ENCODE measurements at regions not wholly inside any gene's neighbourhood (a gene's known extent, or its start where the extent isn't known, plus 50 kb on each side); places are given as distances from the start of the nearest gene placed in this dataset.
"Not testable (repeated sequence)": the region's sequence is repeated elsewhere in the genome, so short reads cannot be mapped to it uniquely, and the experiment has no call there.

DNA sequence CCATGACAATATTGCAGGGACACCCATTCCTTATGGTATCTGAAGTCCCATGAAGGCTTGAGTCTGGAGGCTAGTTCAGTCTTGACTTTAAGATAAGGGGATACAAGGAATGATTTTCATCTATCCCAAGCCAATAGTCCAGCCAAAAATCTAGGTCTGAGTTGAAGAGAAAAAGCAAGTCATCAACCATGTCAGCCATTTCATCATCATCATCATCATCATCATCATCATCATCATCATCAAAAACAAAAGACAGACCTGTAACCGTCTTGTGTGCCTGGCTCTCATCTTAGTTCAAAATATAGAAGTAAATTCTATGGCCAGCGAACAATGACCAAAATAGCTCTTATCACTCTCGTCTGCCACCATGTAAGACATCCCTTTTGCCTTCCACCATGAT lies 59.5 kb upstream of the FAM90A26 start:
- in situ Hi-C loops (cut with HindIII; ENCODE audit: low pct_unique_long_range_greater_than_20kb, low sequenced_read_pairs); DNase-seq (ENCODE audit: low read depth): not testable (repeated sequence)

DNA sequence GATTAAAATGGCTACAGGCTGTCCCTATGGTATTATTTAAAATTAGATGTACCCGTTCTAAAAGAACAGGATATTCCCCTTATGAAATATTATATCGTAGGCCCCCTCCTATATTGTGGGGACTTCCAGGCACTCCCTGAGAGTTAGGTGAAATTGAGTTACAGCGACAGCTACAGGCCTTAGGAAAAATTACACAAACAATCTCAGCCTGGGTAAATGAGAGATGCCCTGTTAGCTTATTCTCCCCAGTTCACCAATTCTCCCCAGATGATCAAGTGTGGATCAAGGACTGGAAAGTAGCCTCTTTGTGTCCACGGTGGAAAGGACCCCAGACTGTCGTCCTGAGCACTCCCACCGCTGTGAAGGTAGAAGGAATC lies 67.1 kb upstream of the FAM90A26 start:
- in situ Hi-C loops (cut with HindIII; ENCODE audit: low pct_unique_long_range_greater_than_20kb, low sequenced_read_pairs); DNase-seq (ENCODE audit: low read depth): not testable (repeated sequence)

DNA sequence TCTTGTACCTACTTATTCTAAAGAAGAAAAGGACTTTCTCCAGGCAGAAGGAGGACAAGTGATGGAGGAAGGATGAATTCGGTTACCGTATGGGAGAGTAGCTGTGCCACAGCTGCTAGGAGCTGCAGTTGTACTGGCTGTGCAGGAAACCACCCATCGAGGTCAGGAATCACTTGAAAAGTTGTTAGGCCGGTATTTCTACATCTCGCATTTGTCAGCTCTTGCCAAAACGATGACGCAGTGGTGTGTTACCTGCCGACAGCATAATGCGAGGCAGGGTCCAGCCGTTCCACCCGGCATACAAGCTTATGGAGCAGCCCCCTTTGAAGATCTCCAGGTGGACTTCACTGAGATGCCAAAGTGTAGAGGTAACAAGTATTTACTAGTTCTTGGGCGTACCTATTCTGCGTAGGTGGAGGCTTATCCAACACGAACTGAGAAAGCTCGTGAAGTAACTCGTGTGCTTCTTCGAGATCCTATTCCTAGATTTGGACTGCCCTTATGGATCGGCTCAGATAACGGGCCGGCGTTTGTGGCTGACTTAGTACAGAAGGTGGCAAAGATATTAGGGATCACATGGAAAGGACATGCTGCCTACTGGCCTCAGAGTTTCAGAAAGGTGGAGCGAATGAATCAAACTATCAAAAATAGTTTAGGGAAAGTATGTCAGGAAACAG lies 67.6 kb upstream of the FAM90A26 start:
- in situ Hi-C loops (cut with HindIII; ENCODE audit: low pct_unique_long_range_greater_than_20kb, low sequenced_read_pairs): not testable (repeated sequence)

GRCh38 chr4:9096330-9096729 lies 73.9 kb upstream of the FAM90A26 start:
- in situ Hi-C loops (cut with HindIII; ENCODE audit: low pct_unique_long_range_greater_than_20kb, low sequenced_read_pairs); DNase-seq (ENCODE audit: low read depth): not testable (repeated sequence)

More for the DNA sequence above, 67.6 kb upstream of the FAM90A26 start:
- not testable (repeated sequence) for DNase-seq (ENCODE audit: low read depth)

GRCh38 chr4:9078796-9079195 lies 91.4 kb upstream of the FAM90A26 start:
- DNase-seq (ENCODE audit: low read depth); in situ Hi-C loops (cut with HindIII; ENCODE audit: low pct_unique_long_range_greater_than_20kb, low sequenced_read_pairs): not testable (repeated sequence)

DNA sequence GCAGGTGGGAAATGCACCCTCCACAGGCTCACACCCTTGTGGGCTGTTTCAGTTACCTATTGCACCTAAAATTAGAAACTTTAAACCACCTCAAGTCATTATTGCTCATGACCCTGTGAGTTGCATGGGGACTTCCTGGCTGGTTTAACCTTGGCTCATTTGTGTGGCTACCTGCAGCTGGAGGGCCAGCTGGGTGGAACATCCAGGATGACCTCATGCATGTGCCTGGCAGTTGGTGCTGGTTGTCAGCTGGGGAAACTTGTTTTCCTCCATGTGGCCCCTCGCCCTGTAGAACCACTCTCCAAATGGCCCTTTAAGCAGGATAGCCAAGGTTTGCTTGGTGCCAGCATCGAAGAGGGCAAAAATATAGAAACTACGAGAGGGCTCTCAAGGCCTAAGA lies 93.2 kb upstream of the FAM90A26 start:
- in situ Hi-C loops (cut with HindIII; ENCODE audit: low pct_unique_long_range_greater_than_20kb, low sequenced_read_pairs); DNase-seq (ENCODE audit: low read depth): not testable (repeated sequence)

DNA sequence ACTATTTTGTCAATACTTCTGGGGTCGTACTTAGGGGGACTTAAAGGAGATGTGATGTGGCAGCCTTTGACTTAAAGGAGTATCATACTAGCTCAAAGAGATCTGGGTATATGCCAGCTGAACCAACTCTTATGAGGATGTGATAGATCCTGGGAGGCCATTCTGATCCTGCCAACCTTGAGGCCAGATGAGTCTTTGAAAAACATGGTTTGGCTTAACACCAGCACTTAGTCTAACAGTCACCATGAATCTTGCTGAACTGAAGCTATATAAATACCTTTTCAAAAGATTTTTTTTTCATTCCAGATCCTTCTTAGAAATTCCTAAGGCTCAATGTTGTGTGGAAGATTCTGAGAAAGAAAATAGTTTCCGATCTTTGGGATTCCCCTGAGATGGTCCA lies 93.7 kb upstream of the FAM90A26 start:
- DNase-seq (ENCODE audit: low read depth); in situ Hi-C loops (cut with HindIII; ENCODE audit: low pct_unique_long_range_greater_than_20kb, low sequenced_read_pairs): not testable (repeated sequence)

- DNase-seq (ENCODE audit: low read depth); in situ Hi-C loops (cut with HindIII; ENCODE audit: low pct_unique_long_range_greater_than_20kb, low sequenced_read_pairs): not testable (repeated sequence)
Measured at GRCh38 chr4:9073371-9073770, 96.8 kb upstream of the FAM90A26 start.

- DNase-seq (ENCODE audit: low read depth); in situ Hi-C loops (cut with HindIII; ENCODE audit: low pct_unique_long_range_greater_than_20kb, low sequenced_read_pairs): not testable (repeated sequence)
Measured at GRCh38 chr4:9072521-9073220, 97.5 kb upstream of the FAM90A26 start.

GRCh38 chr4:9067923-9068322 lies 102.3 kb upstream of the FAM90A26 start:
- DNase-seq (ENCODE audit: low read depth); in situ Hi-C loops (cut with HindIII; ENCODE audit: low pct_unique_long_range_greater_than_20kb, low sequenced_read_pairs): not testable (repeated sequence)

- DNase-seq (ENCODE audit: low read depth); in situ Hi-C loops (cut with HindIII; ENCODE audit: low pct_unique_long_range_greater_than_20kb, low sequenced_read_pairs): not testable (repeated sequence)
Measured at GRCh38 chr4:9063612-9064011, 106.6 kb upstream of the FAM90A26 start.

- DNase-seq (ENCODE audit: low read depth); in situ Hi-C loops (cut with HindIII; ENCODE audit: low pct_unique_long_range_greater_than_20kb, low sequenced_read_pairs): not testable (repeated sequence)
Measured at GRCh38 chr4:9024866-9025265, 145.3 kb upstream of the FAM90A26 start.

GRCh38 chr4:9009792-9010191 lies 138.2 kb upstream of the HMX1 start:
- DNase-seq (ENCODE audit: low read depth); in situ Hi-C loops (cut with HindIII; ENCODE audit: low pct_unique_long_range_greater_than_20kb, low sequenced_read_pairs): not testable (repeated sequence)

DNA sequence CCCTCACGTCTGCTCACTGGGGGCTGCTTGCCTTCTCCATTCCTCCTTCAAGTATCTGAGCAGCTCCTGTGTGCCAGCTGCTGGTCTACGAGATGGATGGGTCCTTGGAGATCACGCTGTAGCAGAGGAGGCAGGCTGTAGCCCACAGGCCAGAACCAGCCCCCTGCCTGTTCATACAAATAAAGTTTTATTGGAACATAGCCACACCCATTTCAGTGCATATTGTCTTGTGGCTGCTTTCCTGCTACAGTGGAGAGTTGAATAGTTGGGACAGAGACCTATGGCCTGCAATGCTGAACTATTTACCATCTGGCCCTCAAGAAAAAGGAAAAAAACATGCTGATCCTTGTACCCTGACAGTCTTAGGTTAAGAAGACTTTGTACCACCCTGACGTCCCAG lies 136.8 kb upstream of the HMX1 start:
- in situ Hi-C loops (cut with HindIII; ENCODE audit: low pct_unique_long_range_greater_than_20kb, low sequenced_read_pairs); DNase-seq (ENCODE audit: low read depth): not testable (repeated sequence)

GRCh38 chr4:9001153-9001552 lies 129.5 kb upstream of the HMX1 start:
- DNase-seq (ENCODE audit: low read depth); in situ Hi-C loops (cut with HindIII; ENCODE audit: low pct_unique_long_range_greater_than_20kb, low sequenced_read_pairs): not testable (repeated sequence)

GRCh38 chr4:9000505-9001001 lies 128.9 kb upstream of the HMX1 start:
- in situ Hi-C loops (cut with HindIII; ENCODE audit: low pct_unique_long_range_greater_than_20kb, low sequenced_read_pairs): not testable (repeated sequence)
- peak; percentile 37 for DNase-seq (ENCODE audit: low read depth)

- in situ Hi-C loops (cut with HindIII; ENCODE audit: low pct_unique_long_range_greater_than_20kb, low sequenced_read_pairs): not testable (repeated sequence)
Measured at GRCh38 chr4:8992981-8993380, 121.3 kb upstream of the HMX1 start.

DNA sequence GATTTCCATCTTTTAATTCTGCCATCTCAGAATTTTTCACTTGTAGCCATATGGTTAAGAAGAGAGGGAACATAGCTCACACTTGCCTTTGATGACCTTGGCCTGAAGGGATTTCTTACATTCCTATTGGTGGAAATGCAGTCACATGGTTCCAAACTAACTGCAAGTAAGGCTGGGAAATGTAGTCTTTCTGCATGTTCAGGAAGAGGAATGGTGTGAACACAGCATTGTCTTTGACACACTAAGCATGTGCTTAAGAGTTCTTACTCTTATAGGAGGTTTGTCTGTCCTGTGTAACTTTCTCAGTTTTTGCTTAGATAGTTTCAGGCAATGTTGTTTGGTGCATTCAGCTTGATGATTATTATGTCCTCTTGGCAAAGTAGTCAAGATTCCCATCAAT lies 119.8 kb upstream of the HMX1 start:
- in situ Hi-C loops (cut with HindIII; ENCODE audit: low pct_unique_long_range_greater_than_20kb, low sequenced_read_pairs): not testable (repeated sequence)
- peak; percentile 11 for DNase-seq (ENCODE audit: low read depth)

More at GRCh38 chr4:8992981-8993380, 121.3 kb upstream of the HMX1 start:
- not testable (repeated sequence) for DNase-seq (ENCODE audit: low read depth)

DNA sequence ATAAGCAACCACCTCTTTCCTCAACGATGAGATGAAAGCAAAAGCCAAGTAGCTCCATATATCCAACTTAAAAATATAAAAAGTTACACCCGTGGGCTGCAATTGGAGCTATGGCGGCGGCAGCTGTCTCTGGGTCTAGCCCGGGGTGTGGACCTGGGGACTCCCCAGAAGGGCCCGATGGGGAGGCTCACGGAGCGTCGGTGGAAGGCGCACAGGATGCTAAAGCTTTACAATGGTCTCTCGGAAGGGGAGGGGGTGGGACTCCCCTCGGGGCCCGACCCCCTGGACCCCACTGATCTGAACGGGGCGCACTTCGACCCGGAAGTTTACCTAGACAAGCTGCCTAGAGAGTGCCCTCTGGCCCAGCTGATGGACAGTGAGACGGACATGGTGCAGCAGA lies 118.7 kb upstream of the HMX1 start:
- DNase-seq (ENCODE audit: low read depth); in situ Hi-C loops (cut with HindIII; ENCODE audit: low pct_unique_long_range_greater_than_20kb, low sequenced_read_pairs): not testable (repeated sequence)

All from Caki2 (cell line).